ENCODE measurements at regions not wholly inside any gene's neighbourhood (a gene's known extent, or its start where the extent isn't known, plus 50 kb on each side); places are given as distances from the start of the nearest gene placed in this dataset.

DNA sequence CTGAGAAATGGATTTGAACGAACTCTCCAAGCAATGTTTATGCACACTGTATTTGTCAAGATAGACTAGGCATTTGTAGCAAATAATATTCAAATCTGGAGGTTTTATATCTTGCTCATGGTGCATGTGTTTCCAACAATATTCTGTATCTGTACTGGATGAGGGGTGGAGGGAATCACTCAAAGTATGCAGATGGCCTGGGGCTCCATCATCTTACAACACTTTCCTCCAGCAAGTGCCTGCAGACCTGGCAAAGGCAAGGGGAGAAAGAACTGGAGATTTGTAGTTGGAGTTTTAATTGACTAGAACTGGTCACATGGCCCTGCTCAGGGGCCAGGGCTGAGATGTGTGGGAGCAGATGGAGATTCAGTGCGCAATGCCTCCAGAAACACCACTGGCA is 309.0 kb downstream of the PLK2 start:
- no peak for DNase-seq (ENCODE audit: low spot score)

DNA sequence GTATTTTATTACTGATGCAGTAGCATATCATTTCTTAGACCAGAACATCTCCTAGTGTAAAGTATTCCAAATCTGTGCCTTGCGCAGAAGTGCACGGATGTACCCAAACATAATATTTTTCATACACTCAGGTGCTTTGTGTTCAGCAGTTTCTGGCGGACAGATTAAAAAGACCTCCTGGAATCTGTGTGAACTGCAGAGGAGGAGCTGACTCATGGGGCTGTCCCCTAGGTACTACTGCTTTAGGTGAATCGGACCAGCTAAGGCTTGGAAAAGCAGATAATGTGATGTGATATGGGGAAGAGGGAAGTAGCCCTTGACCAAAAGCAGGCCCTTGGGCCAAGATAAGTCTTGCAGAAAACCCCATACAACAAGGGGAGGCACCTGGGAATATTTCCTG is 310.1 kb downstream of the PLK2 start:
- DNase-seq (ENCODE audit: low spot score), result no peak

DNA sequence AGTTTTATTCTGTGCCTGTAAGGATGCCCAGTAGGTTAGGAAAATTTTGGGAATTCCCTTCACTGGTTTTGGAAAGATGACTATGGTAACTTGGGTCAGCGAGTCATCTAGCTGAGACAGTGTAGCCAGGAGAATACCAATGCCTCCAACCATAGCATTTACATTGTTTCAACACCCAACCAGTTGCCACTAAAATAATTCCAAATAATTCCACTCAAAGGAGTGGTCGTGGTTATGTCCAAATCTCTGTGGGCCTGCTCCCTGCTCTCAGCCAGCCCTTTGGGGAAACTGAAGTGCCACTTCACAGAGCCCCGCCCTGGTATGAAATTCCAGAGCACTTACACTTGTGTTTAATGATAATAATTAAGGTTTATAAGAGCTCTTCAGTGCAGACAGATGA is 310.5 kb downstream of the PLK2 start:
- DNase-seq (ENCODE audit: low spot score), result no peak

DNA sequence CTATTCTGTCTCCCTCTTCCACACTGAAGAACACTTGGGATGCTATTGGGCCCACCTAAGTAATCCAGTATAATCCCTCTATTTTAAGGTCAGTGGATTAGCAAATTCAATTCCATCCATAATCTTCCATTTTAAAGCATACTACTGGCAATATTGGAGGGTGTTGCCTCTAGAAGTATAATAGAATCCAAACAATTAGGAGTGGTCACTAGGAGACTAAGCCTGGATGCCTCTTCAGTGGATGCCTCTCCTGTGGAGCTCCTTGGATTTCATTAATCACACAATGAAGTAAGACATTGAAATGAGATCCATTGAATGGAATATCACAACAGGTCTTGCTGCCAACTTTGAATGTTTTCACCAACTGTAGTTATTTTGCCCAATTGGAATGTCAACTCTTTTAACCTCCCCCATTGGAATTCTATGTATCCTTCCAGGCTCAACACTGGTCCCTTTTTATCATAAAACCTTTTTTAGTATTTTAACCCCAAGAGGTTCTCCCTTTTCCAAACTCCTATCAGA is 311.6 kb downstream of the PLK2 start:
- no peak for DNase-seq (ENCODE audit: low spot score)

DNA sequence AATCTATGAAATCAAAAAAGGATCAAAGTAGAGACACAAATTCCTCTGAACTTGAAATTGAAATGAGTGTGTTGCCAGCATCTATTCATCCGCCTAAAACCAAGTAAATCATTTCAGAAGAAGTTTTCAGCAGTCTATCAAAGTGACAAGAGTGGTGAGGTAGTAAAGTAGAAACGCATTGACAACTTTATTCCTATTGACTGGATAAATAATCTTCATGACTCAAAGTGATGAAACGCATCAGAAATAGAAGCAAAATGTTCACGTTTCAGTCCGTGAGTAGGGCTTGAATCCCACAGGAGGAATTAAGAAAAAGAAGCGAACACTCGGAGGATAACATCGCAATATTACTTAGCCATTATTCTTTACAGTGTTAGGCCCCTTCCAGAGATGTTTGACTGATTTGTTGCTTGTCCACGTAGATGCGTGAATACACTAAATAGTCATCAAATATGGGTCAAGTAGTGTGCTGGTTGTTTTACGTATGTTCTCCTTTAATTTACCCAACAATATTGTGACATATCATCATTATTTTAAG is 314.4 kb downstream of the PLK2 start:
- no peak for DNase-seq (ENCODE audit: low spot score)

DNA sequence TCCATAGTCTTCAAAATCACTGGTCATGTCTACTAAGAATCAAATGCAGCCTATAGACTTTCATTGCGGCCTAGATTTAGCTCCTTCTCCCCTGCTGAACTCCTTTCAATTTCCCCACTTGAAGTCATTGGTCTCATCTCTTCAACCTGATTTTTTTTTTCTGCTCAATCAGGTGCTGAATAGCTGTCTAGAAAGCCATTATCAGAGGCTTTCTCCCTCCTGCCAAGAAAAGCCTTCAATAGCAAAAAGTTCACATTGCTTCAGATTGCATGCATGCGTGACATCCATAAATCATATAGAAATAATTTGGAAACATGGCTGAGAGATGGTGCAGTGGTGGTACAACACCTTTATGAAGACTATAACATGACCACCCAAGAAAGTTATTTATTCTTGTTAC is 316.2 kb downstream of the PLK2 start:
- DNase-seq (ENCODE audit: low spot score), result no peak

DNA sequence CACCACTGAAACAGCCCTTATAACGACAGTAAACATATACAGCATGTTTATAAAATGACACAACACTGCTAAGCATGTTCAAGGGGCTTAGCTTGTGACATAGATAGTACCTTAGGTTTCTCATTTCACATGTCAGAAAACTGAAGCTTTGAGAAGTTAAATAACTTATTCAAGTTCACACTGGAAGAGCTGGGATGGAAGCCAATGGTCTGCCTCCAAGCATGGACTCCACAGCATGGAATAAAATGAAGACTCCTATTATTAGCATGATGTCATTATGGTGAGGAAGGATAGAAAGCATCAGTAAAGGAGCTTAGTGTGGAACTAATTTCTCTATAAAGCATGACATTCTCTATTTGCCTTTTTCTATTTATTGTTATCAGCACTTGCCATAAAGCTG is 316.7 kb downstream of the PLK2 start:
- DNase-seq (ENCODE audit: low spot score), result no peak

DNA sequence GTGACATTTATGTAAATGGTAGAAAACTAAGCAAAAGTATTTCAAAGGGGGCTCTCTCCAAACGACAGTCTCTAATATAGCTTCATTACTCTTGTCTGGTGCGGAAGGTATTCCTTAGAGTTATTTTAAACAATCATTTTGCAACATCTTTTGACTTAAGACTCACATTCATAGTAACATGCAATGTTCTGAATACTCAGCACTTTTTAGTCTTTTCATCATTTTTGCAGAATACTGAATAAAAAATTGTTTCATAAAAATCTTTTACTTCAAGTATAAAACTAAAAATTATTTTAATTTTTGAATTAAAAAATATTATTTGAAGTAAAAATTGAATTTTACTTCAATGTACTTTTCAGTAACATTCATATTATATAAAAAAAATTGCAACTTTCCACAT is 321.1 kb downstream of the PLK2 start:
- DNase-seq (ENCODE audit: low spot score), result no peak

DNA sequence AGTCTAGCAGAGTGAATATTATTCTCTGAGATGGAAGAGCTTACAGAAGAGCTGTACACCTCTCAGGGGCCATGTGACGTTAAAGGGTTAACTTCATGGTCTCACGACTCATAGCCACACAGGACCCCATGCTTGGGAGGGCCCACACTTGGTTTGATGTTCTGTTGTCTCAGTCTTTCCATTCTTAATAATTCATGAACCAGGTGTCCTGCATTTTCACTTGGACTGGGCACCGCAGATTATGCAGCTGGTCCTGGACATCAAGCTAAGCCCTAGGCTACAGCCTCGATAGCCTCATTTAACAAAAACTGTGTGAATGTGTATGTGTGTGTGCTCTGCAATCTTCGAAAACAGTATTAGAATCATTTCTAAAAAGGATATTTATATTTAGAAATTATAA is 323.5 kb downstream of the PLK2 start:
- no peak for DNase-seq (ENCODE audit: low spot score)

DNA sequence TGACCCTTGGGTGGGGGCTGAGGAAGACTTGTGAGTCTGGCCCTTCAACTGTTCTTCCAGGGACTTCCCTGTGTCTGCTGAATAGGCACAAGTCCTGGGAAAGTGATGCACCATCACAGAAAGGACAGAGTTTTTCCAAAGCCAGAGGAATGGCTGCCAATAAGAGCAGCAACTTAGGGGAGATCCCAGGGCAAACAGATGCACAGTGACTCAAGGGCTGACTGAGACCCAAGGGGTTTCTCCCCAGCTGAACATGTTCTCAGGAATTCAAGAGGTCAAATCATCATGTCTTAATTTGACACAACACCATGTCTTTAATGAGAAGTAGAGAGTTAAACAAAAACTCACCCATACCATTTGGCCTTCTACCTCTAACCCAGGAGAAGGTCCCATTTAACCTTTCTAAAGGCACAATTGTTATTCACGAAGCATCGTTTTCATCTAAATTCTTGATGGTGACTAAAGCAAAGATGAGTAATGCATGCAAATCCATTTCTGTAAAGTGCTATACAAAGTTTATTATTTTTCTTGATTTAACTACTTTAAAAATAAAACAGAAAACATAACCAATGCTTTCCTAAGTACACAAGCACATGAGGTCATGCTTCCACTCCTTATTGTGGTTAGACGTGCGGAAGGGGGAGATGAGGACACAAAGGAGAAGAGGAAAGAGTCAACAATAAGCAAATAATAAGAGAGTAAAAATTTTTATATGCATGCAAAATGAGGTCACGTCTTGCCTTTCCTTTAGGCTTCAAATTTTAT is 324.1 kb downstream of the PLK2 start:
- no peak for DNase-seq (ENCODE audit: low spot score)

DNA sequence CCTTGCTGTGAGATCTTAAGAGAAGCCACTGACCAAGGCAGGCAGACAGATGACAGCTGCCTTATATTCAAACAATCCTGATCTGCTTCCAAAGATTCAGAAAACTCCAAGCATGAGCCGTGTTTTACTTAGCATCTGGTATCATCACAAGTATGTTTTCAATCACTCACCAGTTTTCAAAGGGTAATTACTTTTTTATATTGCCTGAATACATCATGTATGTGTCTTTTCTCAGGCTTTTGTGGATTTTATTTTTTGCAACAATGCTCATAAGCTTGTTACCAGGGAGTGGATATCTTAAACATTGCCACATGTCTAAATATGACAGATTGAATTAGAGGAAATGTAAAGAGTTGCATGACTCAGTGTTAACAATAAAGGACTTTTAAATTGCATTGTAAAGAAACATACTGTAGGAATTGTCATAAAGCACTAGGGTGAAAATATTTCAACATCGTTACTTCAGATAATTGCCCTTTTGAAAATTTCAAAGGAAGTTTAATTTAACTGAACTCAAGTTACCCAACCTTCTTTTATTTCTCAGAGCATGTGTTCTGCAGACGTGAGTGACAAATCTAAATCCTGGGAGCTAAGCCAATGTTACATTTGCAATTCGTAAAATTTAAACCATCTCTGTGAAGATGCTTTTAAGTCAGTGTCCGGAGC is 326.1 kb downstream of the PLK2 start:
- no peak for DNase-seq (ENCODE audit: low spot score)

DNA sequence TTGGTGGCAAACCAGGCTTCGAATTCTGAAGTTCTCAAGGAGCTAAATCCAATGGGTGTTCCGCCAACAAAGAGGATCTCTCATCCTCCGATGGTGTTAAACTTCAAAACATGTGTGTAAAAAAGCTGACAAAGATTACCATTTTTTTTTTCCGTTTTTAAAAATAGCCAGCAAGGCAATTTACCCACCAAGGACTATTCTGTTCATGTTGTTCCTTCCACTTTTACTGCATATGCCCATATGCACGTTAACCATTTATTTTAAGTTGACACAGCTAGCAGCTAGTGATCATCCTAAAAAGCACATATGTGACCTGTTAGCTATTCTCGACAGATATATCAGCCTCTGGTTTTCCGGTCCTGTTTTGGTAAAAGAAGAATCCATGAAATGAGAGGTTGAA is 326.7 kb downstream of the PLK2 start:
- DNase-seq (ENCODE audit: low spot score), result no peak

DNA sequence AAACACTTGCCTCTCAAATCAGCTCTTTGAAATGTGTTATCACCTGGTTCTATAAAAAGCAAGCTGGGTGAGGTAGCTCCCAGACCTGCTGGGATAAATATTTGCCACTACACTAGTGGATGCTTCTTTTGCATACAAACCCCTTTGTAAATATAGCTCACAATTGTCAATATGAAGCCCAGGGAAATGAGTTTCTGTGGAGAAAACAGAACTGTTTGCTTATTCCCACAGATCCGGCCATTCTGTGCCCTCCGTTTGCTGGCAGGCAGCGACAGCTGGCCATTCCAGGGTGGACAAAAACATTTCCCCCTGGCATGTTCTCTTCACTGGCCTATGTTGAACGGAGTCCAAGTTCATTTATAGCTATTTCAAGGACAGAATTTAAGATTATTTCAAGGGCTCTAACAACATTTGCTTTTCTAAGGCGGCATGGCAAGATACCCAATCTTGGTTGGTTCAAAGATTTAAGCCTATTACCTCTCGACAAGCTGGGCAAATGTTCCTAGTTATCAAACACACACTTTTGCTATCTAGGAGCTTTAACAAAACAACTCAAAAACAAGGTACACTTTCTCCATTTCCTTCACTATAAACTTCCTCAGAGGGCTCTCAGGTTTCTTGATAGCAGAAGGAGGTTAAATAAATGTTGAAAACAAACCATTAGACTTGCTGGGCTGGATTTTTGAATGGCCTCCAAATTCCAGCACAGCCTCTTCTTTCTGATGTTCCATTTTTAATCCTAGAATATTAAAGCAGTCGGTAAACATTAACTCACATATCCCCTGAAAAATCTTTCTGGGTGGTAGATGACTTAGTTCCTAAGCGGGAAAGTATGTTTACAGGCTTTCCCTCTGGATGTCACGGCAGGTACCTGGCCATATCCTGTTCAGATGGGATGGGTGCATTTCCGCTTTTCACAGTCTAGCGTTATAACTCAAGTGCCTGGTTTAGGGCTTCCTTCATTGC is 332.3 kb downstream of the PLK2 start:
- no peak for DNase-seq (ENCODE audit: low spot score)

DNA sequence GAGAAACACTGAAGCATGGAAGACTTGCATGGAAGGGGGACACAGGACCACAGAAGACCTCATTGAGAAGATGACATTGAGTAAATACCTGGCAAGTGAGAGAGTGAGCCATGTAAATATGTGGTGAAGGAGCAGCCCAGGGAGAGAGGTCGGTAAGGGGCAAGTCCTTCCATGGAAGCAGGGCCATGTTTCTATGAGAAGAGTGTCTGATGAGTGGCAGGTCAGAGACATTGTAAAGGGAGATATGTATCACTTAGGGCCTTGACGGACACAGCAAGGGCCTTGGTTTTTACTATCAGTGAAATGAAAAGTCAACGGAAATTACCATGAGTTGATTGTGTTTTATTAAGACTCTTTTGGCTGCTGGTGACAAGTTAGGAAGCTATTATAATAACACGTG is 336.4 kb downstream of the PLK2 start:
- no peak for DNase-seq (ENCODE audit: low spot score)

DNA sequence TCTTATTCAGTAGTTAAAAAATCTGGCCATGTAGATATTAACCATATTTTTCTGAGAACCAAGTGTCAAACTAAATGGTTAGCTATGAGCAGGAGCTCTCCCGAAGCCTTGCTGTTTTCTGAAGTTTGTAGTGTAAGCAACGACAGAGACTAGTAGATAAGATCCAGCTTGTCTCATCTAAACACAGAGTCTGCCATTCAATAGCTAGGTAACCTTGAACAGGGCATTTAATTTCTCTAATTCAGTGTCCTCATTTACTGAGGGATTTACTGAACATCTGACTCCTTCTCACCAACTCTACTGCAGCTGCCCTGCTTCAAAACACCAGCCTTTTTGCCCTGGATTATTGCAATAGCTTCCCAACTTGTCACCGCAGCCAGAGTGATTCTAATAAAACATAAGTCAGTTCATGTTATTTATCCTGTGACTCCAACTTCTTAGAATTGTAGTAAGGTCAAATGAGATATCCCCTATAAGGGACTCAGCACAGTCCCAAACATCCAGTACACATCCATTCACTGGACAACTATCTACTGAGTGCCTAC is 337.0 kb downstream of the PLK2 start:
- no peak for DNase-seq (ENCODE audit: low spot score)

DNA sequence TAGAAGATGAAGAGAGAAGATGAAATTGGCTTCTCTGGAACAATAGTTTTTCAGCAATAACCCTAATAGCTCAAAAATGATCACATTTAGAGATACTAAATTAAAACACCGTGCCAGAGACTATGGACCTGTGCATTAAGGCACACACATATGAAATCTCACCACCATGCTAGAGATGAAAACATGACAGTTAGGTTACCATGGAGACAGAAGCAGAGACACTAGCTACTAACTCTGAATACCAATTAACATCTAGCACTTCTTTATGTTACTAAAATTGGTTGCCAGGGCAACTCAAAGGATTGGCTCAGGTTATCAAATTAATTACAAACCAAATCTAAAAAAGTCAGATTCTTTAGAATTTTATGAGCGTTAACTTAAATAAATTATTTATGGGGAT is 337.7 kb downstream of the PLK2 start:
- DNase-seq (ENCODE audit: low spot score), result no peak

DNA sequence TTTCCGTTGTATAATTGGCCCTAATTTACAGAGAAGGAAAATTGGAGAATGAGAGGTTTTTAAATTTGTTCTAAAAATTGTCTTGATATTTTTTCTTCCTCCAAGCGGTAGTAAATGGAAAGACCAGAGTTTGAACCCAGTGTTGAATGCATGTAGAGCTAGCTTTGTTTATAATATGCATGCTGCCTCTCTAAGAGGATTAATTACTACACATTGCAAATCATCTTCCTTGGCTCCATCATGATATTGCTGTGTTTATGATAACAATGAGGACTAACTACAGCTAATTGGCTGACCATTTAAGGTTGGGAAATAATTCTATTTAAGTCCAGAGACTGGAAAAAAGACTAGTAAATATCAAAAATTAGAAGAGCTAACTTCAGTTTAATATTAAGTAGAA is 338.5 kb downstream of the PLK2 start:
- no peak for DNase-seq (ENCODE audit: low spot score)

DNA sequence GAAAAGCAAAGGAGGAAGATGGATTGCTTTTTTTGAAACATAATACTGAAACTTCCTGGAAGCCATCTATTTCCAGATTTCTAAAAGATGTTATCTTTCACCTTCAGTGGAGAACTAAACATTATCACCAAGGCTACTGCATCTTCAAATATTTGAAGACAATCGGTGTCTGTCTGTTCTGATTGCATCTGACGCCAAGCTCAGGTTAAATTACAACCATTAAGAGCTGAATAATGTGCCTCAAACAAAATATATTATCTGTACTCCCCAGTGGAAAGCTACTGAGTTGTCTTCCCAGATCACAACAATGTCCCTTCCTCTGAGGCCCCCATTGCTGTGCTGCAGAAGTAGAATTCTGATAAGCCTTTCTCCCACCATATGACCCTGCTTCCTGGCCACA is 342.3 kb downstream of the PLK2 start:
- DNase-seq (ENCODE audit: low spot score), result no peak

DNA sequence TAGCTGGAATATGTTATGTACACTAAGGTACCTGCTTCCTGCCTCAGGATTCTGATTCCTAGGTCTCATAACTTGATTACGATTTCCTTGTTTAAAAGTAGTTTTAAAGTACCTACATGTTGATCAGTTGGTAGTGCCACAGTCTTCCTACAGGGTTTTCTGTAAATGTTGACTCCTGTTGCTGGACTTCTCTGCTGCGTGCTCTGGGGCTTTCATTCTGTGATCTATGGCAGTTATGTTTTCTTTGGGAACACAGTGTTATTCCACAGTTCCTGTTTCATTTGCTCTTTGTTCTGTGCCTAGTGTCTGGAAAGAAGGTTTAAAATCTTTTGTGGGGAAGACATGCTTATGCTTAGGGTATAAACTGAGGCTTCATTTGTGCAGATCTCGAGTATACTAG is 343.5 kb downstream of the PLK2 start:
- no peak for DNase-seq (ENCODE audit: low spot score)

DNA sequence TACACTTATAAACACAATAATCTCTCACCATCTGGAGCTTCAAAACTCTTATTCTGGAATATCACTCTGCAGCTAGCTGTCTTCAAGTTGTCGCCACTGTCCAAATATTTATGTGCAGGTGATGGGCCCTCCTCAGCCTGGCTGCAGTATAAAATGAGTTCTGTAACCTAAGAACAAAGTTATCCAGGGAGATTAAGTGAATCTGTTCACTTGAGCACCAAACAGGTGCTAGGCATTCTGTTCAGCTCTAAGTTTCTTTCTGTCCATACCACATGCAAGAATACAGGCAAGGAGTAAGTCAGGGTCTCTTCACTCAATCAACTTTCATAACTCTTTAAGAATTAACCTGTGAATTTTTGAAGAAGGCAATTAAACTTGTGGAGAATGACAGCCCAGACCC is 344.1 kb downstream of the PLK2 start:
- no peak for DNase-seq (ENCODE audit: low spot score)

DNA sequence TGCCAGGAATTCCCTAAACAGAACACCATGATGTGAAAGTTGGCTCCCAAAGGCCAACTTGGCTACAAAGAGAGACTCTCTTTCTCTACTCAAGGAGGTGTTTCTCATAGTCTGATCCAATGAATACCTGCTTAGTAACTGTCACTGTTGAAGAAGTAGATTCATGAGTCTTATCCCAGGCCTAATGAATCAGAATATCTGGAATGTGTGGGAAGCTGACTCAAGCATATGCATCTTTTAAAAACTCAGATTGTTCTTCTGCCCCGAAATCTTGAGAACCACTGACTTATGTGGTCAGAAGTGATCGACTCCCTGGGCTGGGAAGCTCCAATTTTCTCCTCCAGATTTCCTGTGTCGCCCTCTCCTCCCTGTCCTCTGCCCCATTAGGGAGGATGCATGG is 345.6 kb downstream of the PLK2 start:
- DNase-seq (ENCODE audit: low spot score), result no peak

DNA sequence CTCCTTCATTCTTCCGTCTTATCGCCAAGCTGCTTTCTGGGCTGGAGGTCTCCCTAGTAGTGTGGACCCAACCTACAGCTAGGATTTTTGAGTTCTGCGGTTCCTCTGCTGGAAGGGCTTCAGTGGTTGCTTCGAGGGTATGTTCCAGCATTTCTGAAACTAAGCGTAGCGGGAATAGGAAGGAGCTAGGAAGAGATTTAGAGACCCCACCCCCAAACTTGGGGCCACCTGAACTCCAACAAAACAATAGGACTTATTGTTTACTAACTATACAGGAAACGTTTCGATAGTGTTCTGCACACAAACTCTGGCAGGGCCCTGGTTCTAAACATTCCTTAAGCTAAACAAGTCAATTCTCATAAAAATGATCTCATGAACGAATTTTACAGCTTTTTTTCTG is 346.7 kb downstream of the PLK2 start:
- no peak for DNase-seq (ENCODE audit: low spot score)
